Activated naive CD4-positive, alpha-beta T cell treated with Interleukin-2 at 50 U/mL for 16 hours (primary cell): ENCODE measurements at regions not wholly inside any gene's neighbourhood (a gene's known extent, or its start where the extent isn't known, plus 50 kb on each side); places are given as distances from the start of the nearest gene placed in this dataset.
"Not testable (repeated sequence)": the region's sequence is repeated elsewhere in the genome, so short reads cannot be mapped to it uniquely, and the experiment has no call there.

Experiments used
- DNase-seq: peaks from one replicate; pipeline ENCODE4 v3.0.0-alpha.2; 2020

DNA sequence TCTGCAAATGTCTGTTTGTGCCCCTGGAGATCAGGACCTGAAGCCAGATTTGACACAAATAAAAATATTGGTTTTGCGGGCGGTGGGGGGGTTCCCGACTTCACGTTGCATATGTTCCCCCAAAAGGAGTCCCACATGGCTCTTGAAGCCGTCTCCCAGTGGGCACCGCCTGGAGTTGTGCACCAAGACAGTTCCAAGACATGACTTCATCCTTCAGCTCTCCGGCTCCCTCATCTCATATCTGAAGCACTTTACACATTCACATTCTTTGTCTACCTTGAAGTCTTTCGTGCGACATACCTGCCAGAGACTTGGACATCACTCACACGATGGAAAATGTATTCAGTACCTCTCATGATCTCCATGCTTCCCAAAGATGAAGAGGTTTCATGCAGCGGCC lies 362.8 kb upstream of the FOXK1 start:
- DNase-seq, result no peak

DNA sequence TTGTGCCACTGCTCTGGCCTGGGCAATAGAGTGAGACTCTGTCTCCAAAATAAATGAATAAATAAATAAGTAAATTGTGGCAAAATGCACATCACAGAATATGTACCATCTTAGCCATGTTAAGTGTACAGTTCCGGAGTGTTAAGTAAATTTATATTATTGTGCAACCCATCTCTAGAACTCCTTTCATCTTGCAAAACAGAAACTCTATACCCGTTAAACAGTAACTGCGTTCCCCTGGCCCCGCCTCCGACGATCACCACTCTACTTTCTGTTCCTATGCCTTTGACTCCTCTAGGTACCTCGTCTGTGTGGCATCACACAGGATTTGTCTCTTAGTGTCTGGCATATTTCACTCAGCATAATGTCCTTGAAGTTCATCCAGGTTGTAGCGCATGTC lies 356.4 kb upstream of the FOXK1 start:
- DNase-seq, result no peak

- no peak for DNase-seq
Measured at GRCh38 chr7:4331711-4332110, 350.4 kb upstream of the FOXK1 start.

GRCh38 chr7:4338556-4338955 lies 343.5 kb upstream of the FOXK1 start:
- no peak for DNase-seq

GRCh38 chr7:4343272-4344247 lies 338.5 kb upstream of the FOXK1 start:
- no peak for DNase-seq

GRCh38 chr7:4345004-4345403 lies 337.1 kb upstream of the FOXK1 start:
- DNase-seq, result no peak

DNA sequence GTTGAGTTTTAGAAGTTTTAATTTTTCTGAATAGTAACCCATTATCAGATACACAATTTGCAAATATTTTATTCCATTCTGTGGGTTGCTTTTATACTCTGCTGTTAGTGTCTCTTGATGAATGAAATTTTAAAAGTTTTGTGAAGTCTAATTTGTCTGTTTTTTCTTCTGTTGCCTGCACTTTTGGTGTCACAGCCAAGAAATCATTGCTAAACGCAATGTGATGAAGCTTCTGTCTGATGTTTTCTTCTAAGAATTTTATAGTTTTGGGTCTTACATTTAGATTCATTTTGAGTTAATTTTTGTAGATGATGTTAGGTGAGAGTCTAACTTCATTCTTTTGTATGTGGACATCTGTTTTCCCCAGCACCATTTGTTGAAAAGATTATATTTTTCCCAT lies 330.0 kb upstream of the FOXK1 start:
- no peak for DNase-seq

DNA sequence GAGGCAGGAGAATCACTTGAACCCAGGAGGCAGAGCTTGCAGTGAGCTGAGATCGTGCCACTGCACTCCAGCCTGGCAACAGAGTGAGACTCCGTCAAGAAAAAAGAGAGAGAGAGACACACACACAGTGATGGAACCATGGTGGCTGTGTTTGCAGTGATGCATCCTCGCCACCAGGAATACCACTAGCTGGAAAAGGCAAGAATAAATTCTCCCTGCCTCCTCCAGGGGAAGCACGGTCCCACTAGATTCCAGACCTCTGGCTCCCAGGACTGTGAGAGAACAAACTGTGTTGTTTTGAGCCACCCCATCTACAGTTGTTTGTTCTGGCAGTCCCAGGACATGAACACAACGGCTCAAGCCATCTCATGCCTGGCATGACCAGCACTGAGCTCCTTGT lies 320.3 kb upstream of the FOXK1 start:
- DNase-seq, result no peak

GRCh38 chr7:4383584-4383983 lies 298.5 kb upstream of the FOXK1 start:
- no peak for DNase-seq

- DNase-seq, result no peak
Measured at GRCh38 chr7:4386190-4386589, 295.9 kb upstream of the FOXK1 start.

- DNase-seq, result not testable (repeated sequence)
Measured at GRCh38 chr7:4391103-4391502, 291.0 kb upstream of the FOXK1 start.

- no peak for DNase-seq
Measured at GRCh38 chr7:4394736-4395135, 287.4 kb upstream of the FOXK1 start.

GRCh38 chr7:4399121-4399520 lies 283.0 kb upstream of the FOXK1 start:
- DNase-seq, result no peak

DNA sequence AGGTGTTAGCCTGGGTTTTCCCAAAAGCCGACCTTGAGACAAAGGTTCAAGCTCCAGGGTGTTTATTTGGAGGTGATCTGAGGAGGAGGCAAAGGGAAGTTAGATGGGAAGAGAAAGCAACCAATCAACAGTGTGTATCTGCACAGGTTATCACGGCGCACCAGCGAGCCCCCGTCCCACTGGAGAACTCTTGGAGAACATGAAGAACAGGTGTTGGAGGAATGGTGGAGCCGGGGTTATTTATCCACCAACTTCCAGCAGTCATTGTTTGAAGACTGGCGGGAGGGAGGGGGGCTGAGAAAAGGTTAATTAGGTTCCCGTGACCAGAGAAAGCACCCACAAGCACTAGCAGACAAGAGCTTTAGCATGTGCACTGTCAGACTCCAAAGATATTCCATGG lies 282.5 kb upstream of the FOXK1 start:
- DNase-seq, result no peak

GRCh38 chr7:4406288-4407058 lies 275.6 kb upstream of the FOXK1 start:
- no peak for DNase-seq

DNA sequence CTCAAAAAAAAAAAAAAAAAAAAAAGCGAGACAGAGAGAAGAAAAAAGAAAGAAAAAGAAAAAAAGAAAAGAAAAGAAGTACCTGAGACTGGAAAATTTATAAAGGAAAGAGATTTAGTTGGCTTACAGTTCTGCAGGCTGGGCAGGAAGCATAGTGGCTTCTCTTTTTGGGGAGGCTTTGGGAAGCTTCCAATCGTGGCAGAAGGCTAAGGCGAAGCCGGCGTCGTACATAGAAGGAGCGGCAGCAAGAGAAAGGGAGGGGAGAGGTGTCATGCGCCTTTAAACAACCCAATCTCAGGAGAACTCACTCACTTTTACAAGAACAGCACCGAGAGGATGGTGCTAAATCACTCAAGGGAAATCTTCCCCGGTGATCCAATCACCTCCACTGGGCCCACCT lies 272.1 kb upstream of the FOXK1 start:
- no peak for DNase-seq

DNA sequence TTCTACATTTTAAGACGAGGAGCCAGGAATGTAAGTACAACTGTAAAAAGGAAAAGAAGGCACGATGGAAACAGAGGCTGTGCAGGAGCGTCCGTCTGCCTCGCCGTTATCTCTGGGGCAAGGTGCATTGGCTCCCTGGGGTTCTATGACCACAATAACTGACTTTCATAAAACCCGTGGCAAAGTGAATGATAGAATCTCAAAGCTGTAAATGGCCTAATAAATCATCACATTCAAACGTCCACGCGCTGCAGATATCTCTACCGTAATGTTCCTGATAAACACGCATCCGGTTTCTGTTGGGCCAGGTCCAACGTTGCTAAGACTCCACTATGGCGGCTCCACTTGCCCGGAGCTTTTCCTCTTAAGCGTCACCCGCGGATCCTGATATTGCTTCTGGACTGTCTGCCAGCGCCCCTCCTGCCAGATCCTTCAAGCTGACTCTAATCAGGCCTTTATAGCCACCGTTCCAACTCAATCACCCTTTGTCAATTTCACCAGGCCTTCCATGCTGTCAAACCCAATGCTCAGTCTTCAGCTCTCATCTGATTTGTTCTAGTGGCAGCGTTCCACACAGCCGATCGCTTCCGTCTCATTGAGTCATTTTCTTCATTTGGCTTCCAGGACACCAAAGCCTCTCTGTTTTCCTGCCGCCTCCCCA lies 265.6 kb upstream of the FOXK1 start:
- DNase-seq, result no peak

DNA sequence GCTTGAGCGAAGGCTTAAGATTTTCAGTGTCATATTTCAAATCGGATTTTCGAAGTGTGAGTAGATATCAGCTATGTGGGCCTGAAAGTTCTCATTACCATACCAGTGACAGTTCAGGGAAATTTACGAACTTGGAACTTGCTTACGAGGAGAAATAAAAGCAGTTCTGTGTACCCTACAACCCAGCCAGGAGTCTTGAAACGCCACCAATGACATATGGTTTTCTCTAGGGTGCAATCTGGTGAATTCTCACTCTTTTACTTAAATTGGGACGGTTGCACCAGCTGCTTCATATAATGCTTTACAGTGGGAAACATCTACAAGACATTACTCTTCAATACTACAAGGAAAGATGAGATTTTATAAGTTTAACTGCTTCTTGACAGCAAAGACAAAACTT lies 253.6 kb upstream of the FOXK1 start:
- no peak for DNase-seq

DNA sequence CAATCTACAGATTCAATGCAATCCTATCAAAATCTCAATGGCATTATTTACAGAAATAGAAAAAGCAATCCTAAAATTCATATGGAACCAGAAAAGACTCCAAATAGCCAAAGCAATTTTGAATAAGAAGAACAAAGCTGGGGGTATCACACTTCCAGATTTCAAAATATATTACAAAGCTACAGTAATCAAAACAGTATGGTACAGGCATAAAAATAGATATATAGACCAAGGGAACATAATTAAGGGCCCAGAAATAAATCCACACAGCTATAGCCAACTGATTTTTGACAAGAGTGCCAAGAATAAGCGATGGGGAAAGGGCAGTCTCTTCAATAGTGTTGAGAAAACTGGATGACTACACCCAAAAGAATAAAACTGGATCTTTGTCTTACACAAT lies 251.9 kb upstream of the FOXK1 start:
- no peak for DNase-seq

DNA sequence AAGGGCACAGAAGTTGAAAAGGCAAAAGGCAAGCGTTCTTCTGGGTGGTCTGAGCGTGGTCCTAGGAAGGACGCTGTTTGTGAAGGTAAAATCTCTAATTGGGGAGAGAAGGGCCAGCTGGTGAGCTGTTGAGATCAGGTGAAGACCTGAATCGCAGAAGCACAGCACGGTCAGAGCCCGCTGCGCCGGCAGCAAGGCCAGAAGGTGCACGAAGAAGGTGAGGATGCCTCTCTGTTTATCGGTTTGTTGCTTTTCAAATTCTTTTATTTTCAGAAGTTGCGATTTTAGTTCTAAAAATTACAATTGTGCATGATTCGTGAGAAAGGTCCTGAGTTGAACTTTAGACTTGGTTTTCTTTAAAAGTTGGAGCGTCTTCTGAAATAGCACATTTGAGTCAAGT lies 247.8 kb upstream of the FOXK1 start:
- DNase-seq, result no peak

- DNase-seq, result no peak
Measured at GRCh38 chr7:4436361-4436895, 245.7 kb upstream of the FOXK1 start.

DNA sequence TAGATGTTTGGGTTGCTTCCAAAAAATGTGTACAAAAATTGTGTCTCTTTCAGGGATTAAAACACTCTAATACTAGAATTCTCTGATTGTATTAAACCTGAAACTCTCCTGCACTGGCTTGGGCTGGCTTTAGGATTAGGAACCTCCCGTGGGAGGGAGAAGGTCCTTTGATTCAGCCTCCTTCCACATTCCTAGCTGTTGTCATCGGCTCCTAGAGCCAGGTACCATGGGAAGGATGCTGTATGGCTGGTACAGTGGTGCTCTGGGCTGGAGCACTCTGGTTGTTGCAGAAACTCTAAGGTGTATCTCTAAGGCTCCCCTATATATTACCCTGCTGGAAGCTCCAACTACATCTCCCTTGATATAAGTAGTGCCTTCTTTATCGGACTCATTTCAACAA lies 245.2 kb upstream of the FOXK1 start:
- DNase-seq, result no peak

DNA sequence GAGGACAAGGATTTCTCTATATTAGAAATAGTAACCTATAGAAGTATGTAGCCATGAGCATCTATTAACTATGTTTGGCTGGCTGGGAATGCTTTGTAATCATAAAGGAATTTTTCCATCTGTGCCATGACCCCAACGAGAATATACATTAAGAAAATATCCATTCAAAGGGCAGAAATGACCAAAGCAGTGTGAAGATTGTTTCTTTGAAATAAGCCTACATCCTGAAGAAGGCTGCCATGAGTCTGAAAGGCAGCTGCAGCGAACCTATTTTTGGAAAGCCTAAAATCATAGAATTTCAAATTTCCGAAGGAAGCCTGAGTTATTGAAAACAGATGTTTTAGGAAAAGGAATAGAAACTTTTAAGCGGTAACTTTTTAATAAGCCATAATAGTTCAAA lies 244.2 kb upstream of the FOXK1 start:
- DNase-seq, result no peak
